Mesenchymal stem cell (in vitro differentiated cells and primary cell): ENCODE measurements at regions not wholly inside any gene's neighbourhood (a gene's known extent, or its start where the extent isn't known, plus 50 kb on each side); places are given as distances from the start of the nearest gene placed in this dataset.

Experiments used
- DNase-seq: peaks from one replicate; pipeline ENCODE4 v3.0.0-alpha.2; 2013
- H2AFZ ChIP-seq: one replicate; pipeline ENCODE4 v1.6.1; 2013; ENCODE audit warnings: low read depth, mild to moderate bottlenecking, control low read depth, inconsistent platforms, low read length, moderate library complexity
- H2AK5ac ChIP-seq: 2 replicates; pipeline ENCODE4 v1.6.1; 2013; ENCODE audit warnings: low read length, moderate library complexity, mild to moderate bottlenecking, inconsistent platforms; ENCODE audit not compliant: severe bottlenecking
- H2BK120ac ChIP-seq: one replicate; pipeline ENCODE4 v1.6.1; 2013; ENCODE audit warnings: low read depth, mild to moderate bottlenecking, inconsistent platforms, low read length, moderate library complexity
- H2BK12ac ChIP-seq, 2 experiments: one replicate each; pipeline ENCODE4 v1.6.1; 2013; ENCODE audit warnings: inconsistent platforms in 2 of 2, low read length in 2 of 2, mild to moderate bottlenecking in 2 of 2, moderate library complexity in 2 of 2, control low read depth in 1 of 2
- H2BK15ac ChIP-seq: one replicate; pipeline ENCODE4 v1.6.1; 2013; ENCODE audit warnings: mild to moderate bottlenecking, low read depth, inconsistent platforms; ENCODE audit not compliant: poor library complexity, severe bottlenecking
- H2BK5ac ChIP-seq: 2 replicates; pipeline ENCODE4 v1.6.1; 2013; ENCODE audit warnings: low read depth, mild to moderate bottlenecking, low read length, control low read depth, inconsistent platforms; ENCODE audit not compliant: poor library complexity, severe bottlenecking
- H3K14ac ChIP-seq, 2 experiments: one replicate each; pipeline ENCODE4 v1.6.1; 2013; ENCODE audit warnings: inconsistent platforms in 2 of 2, low read length in 2 of 2, control low read depth in 1 of 2, mild to moderate bottlenecking in 1 of 2, moderate library complexity in 1 of 2
- H3K18ac ChIP-seq, 2 experiments: one replicate each; pipeline ENCODE4 v1.6.1; 2013; ENCODE audit warnings: inconsistent platforms in 2 of 2, low read length in 2 of 2, control low read depth in 1 of 2, low read depth in 1 of 2, mild to moderate bottlenecking in 1 of 2
- H3K23ac ChIP-seq, 2 experiments: one replicate each; pipeline ENCODE4 v1.6.1; 2013; ENCODE audit warnings: inconsistent platforms in 2 of 2, low read length in 2 of 2, mild to moderate bottlenecking in 2 of 2, moderate library complexity in 2 of 2, control low read depth in 1 of 2
- H3K27ac ChIP-seq: 2 replicates; pipeline ENCODE4 v1.5.1; 2013; ENCODE audit warnings: mild to moderate bottlenecking, moderate library complexity, low read length, control low read depth, inconsistent platforms; ENCODE audit not compliant: poor library complexity, severe bottlenecking
- H3K27me3 ChIP-seq, 2 experiments: 2 replicates each; pipeline versions ENCODE4 v1.6.1 to v1.7.0; 2013; ENCODE audit warnings: low read length in 2 of 2, mild to moderate bottlenecking in 2 of 2, moderate library complexity in 2 of 2, control low read depth in 1 of 2, inconsistent platforms in 1 of 2; ENCODE audit not compliant: control insufficient read depth in 1 of 2, insufficient read depth in 1 of 2
- H3K36me3 ChIP-seq, 2 experiments: 2 replicates each; pipeline versions ENCODE4 v1.6.1 to v1.7.0; 2013; ENCODE audit warnings: low read length in 2 of 2, control low read depth in 1 of 2, inconsistent platforms in 1 of 2, low read depth in 1 of 2, mild to moderate bottlenecking in 1 of 2; ENCODE audit not compliant: insufficient read depth in 2 of 2, control insufficient read depth in 1 of 2
- H3K4ac ChIP-seq, 2 experiments: one replicate each; pipeline ENCODE4 v1.6.1; 2013; ENCODE audit warnings: inconsistent platforms in 2 of 2, low read length in 2 of 2, mild to moderate bottlenecking in 2 of 2, moderate library complexity in 2 of 2, control low read depth in 1 of 2, low read depth in 1 of 2
- H3K4me1 ChIP-seq: 2 replicates; pipeline ENCODE4 v1.6.1; 2013; ENCODE audit warnings: low read depth, low read length, control low read depth; ENCODE audit not compliant: control insufficient read depth, insufficient read depth
- H3K4me2 ChIP-seq: 2 replicates; pipeline ENCODE4 v1.6.1; 2013; ENCODE audit warnings: low read length, mild to moderate bottlenecking, inconsistent platforms; ENCODE audit not compliant: poor library complexity, severe bottlenecking
- H3K4me3 ChIP-seq, 2 experiments: 2 replicates each; pipeline versions ENCODE4 v1.5.1 to v1.7.0; 2013; ENCODE audit warnings: low read length in 2 of 2, mild to moderate bottlenecking in 2 of 2, control low read depth in 1 of 2, low read depth in 1 of 2; ENCODE audit not compliant: insufficient read depth in 1 of 2
- H3K79me1 ChIP-seq: replicated peaks from 2 replicates; pipeline ENCODE4 v1.6.1; 2013; ENCODE audit warnings: mild to moderate bottlenecking, control low read depth, low read length, inconsistent platforms; ENCODE audit not compliant: poor library complexity, severe bottlenecking
- H3K9ac ChIP-seq: 2 replicates; pipeline ENCODE4 v1.7.0; 2013; ENCODE audit warnings: mild to moderate bottlenecking, low read length, moderate library complexity
- H3K9me3 ChIP-seq: 2 replicates; pipeline ENCODE4 v1.7.0; 2013; ENCODE audit warnings: mild to moderate bottlenecking, low read length; ENCODE audit not compliant: control insufficient read depth
- H4K8ac ChIP-seq: one replicate; pipeline ENCODE4 v1.6.1; 2013; ENCODE audit warnings: inconsistent platforms, mild to moderate bottlenecking, low read length, moderate library complexity
- H4K91ac ChIP-seq: one replicate; pipeline ENCODE4 v1.6.1; 2013; ENCODE audit warnings: mild to moderate bottlenecking, low read length, inconsistent platforms
- WGBS: methylation state at CpG from one replicate; pipeline ENCODE4 v1.1.7; 2013; ENCODE audit warnings: mixed read lengths; 5-methylcytosine and 5-hydroxymethylcytosine counted together

GRCh38 chr3:70421506-70421905 is 109.1 kb upstream of the MDFIC2 start:
- no peak overlapping the region for H3K4me2 ChIP-seq
- no peak overlapping the region for H2AFZ ChIP-seq
- no peak overlapping the region for H3K23ac ChIP-seq
- H3K27me3 ChIP-seq: peaks cover 0 to 4% of the 10 kb centered on the region in 2 experiments
- no peak overlapping the region for H3K14ac ChIP-seq
- H4K8ac ChIP-seq: no peak overlapping the region
- H2BK120ac ChIP-seq: no peak overlapping the region
- no peaks in the 10 kb centered on the region for H3K36me3 ChIP-seq
- H2BK15ac ChIP-seq: no peak overlapping the region
- no peak for DNase-seq
- WGBS: 44% methylated on average over 3 of the region's 4 CpGs
- H3K18ac ChIP-seq: no peak overlapping the region
- H2BK12ac ChIP-seq: no peak overlapping the region
- no peak overlapping the region for H2AK5ac ChIP-seq
- H3K4me3 ChIP-seq: no peak overlapping the region
- no peaks in the 10 kb centered on the region for H3K9me3 ChIP-seq
- no peak overlapping the region for H3K27ac ChIP-seq
- H3K4me1 ChIP-seq: no peaks in the 10 kb centered on the region
- H2BK5ac ChIP-seq: no peak overlapping the region
- H4K91ac ChIP-seq: no peak overlapping the region
- H3K4ac ChIP-seq: no peak overlapping the region
- no peak overlapping the region for H3K9ac ChIP-seq
- no peaks in the 10 kb centered on the region for H3K79me1 ChIP-seq

GRCh38 chr3:70409018-70409417 is 96.6 kb upstream of the MDFIC2 start:
- H3K18ac ChIP-seq: no peak overlapping the region
- no peak overlapping the region for H3K14ac ChIP-seq
- H3K4me2 ChIP-seq: no peak overlapping the region
- DNase-seq: no peak
- peaks cover 25% of the 10 kb centered on the region for H3K9me3 ChIP-seq
- H2AFZ ChIP-seq: no peak overlapping the region
- H3K9ac ChIP-seq: no peak overlapping the region
- no peak overlapping the region for H4K91ac ChIP-seq
- H3K4ac ChIP-seq: no peak overlapping the region
- H3K4me1 ChIP-seq: no peaks in the 10 kb centered on the region
- H2BK120ac ChIP-seq: no peak overlapping the region
- H3K27me3 ChIP-seq: no peaks in the 10 kb centered on the region
- H4K8ac ChIP-seq: no peak overlapping the region
- no peaks in the 10 kb centered on the region for H3K36me3 ChIP-seq
- H3K79me1 ChIP-seq: no peaks in the 10 kb centered on the region
- 80% methylated on average over 1 of the region's 2 CpGs for WGBS
- no peak overlapping the region for H3K4me3 ChIP-seq
- H2AK5ac ChIP-seq: no peak overlapping the region
- H3K27ac ChIP-seq: no peak overlapping the region
- H3K23ac ChIP-seq: no peak overlapping the region
- H2BK12ac ChIP-seq: no peak overlapping the region
- H2BK5ac ChIP-seq: no peak overlapping the region
- H2BK15ac ChIP-seq: no peak overlapping the region

GRCh38 chr3:70400194-70400593 is 87.8 kb upstream of the MDFIC2 start:
- Histone ChIP-seq H4K8ac (no peak overlapping the region), H3K27ac (no peak overlapping the region), H3K79me1 (no peaks in the 10 kb centered on the region), H3K36me3 (no peaks in the 10 kb centered on the region), H2BK5ac (no peak overlapping the region), H4K91ac (no peak overlapping the region), H3K4ac (no peak overlapping the region), H3K27me3 (no peaks in the 10 kb centered on the region), H3K4me2 (no peak overlapping the region), H2BK12ac (no peak overlapping the region), H3K9ac (no peak overlapping the region), H3K4me3 (no peak overlapping the region), H3K18ac (no peak overlapping the region), H2BK15ac (no peak overlapping the region), H2BK120ac (no peak overlapping the region), H3K4me1 (no peaks in the 10 kb centered on the region), H2AK5ac (no peak overlapping the region), H2AFZ (no peak overlapping the region), H3K14ac (no peak overlapping the region), H3K23ac (no peak overlapping the region), H3K9me3 (peaks cover 4% of the 10 kb centered on the region)
- 67% methylated on average over 3 of the region's 3 CpGs for WGBS
- no peak for DNase-seq

GRCh38 chr3:70393881-70394612 is 81.6 kb upstream of the MDFIC2 start:
- 86% methylated on average over 11 of the region's 11 CpGs for WGBS
- Histone ChIP-seq H3K4ac (no peak overlapping the region), H3K14ac (no peak overlapping the region), H3K4me3 (no peak overlapping the region), H2BK12ac (no peak overlapping the region), H3K36me3 (no peaks in the 10 kb centered on the region), H3K9me3 (no peaks in the 10 kb centered on the region), H2AK5ac (no peak overlapping the region), H4K8ac (no peak overlapping the region), H3K9ac (no peak overlapping the region), H2BK120ac (no peak overlapping the region), H2BK5ac (no peak overlapping the region), H3K27me3 (no peaks in the 10 kb centered on the region), H2BK15ac (no peak overlapping the region), H3K27ac (no peak overlapping the region), H4K91ac (no peak overlapping the region), H3K4me2 (no peak overlapping the region), H3K4me1 (no peaks in the 10 kb centered on the region), H3K18ac (no peak overlapping the region), H3K79me1 (no peaks in the 10 kb centered on the region), H2AFZ (no peak overlapping the region), H3K23ac (no peak overlapping the region)
- no peak for DNase-seq
